Amniotic stem cell (primary cell): ENCODE measurements at regions not wholly inside any gene's neighbourhood (a gene's known extent, or its start where the extent isn't known, plus 50 kb on each side); places are given as distances from the start of the nearest gene placed in this dataset.
"Not testable (repeated sequence)": the region's sequence is repeated elsewhere in the genome, so short reads cannot be mapped to it uniquely, and the experiment has no call there.

Experiments
- DNase-seq: peaks from one replicate; lab custom pipeline; 2025; lab: John Stamatoyannopoulos, UW

- DNase-seq = no peak
Observed at GRCh38 chr10:81594991-81595390, 280.0 kb upstream of the NRG3 start.

- DNase-seq = no peak
Observed at GRCh38 chr10:81600185-81600584, 274.8 kb upstream of the NRG3 start.

- DNase-seq = no peak
Observed at GRCh38 chr10:81603106-81603620, 271.8 kb upstream of the NRG3 start.

GRCh38 chr10:81644485-81644884, 230.5 kb upstream of the NRG3 start:
- not testable (repeated sequence) for DNase-seq

- no peak for DNase-seq
Observed at GRCh38 chr10:81655986-81656385, 219.0 kb upstream of the NRG3 start.

- no peak for DNase-seq
Observed at GRCh38 chr10:81662837-81663236, 212.2 kb upstream of the NRG3 start.

GRCh38 chr10:81664800-81665199, 210.2 kb upstream of the NRG3 start:
- DNase-seq = not testable (repeated sequence)

GRCh38 chr10:81674941-81675340, 200.1 kb upstream of the NRG3 start:
- no peak for DNase-seq

- DNase-seq = no peak
Observed at GRCh38 chr10:81679291-81679690, 195.7 kb upstream of the NRG3 start.

- DNase-seq = no peak
Observed at GRCh38 chr10:81680359-81680758, 194.6 kb upstream of the NRG3 start.

GRCh38 chr10:81688459-81688858, 186.5 kb upstream of the NRG3 start:
- no peak for DNase-seq

GRCh38 chr10:81696609-81697388, 178.2 kb upstream of the NRG3 start:
- no peak for DNase-seq

GRCh38 chr10:81704596-81704995, 170.4 kb upstream of the NRG3 start:
- DNase-seq = no peak

GRCh38 chr10:81708416-81708815, 166.6 kb upstream of the NRG3 start:
- DNase-seq = no peak

- no peak for DNase-seq
Observed at GRCh38 chr10:81708929-81709328, 166.1 kb upstream of the NRG3 start.

GRCh38 chr10:81722399-81722798, 152.6 kb upstream of the NRG3 start:
- DNase-seq = no peak

GRCh38 chr10:81724431-81724830, 150.6 kb upstream of the NRG3 start:
- no peak for DNase-seq

GRCh38 chr10:81725851-81726250, 149.1 kb upstream of the NRG3 start:
- no peak for DNase-seq

- no peak for DNase-seq
Observed at GRCh38 chr10:81728692-81729091, 146.3 kb upstream of the NRG3 start.

GRCh38 chr10:81730891-81731290, 144.1 kb upstream of the NRG3 start:
- no peak for DNase-seq

GRCh38 chr10:81733542-81733941, 141.5 kb upstream of the NRG3 start:
- DNase-seq = no peak

GRCh38 chr10:81735167-81735566, 139.8 kb upstream of the NRG3 start:
- not testable (repeated sequence) for DNase-seq

- DNase-seq = no peak
Observed at GRCh38 chr10:81759111-81759510, 115.9 kb upstream of the NRG3 start.

- no peak for DNase-seq
Observed at GRCh38 chr10:81784111-81784597, 90.8 kb upstream of the NRG3 start.
